Mesenchymal stem cell (in vitro differentiated cells and primary cell): ENCODE measurements at regions not wholly inside any gene's neighbourhood (a gene's known extent, or its start where the extent isn't known, plus 50 kb on each side); places are given as distances from the start of the nearest gene placed in this dataset.
"Not testable (repeated sequence)": the region's sequence is repeated elsewhere in the genome, so short reads cannot be mapped to it uniquely, and the experiment has no call there.

Experiments
- DNase-seq: peaks from one replicate; pipeline ENCODE4 v3.0.0-alpha.2; 2013
- H2AFZ ChIP-seq: one replicate; pipeline ENCODE4 v1.6.1; 2013; ENCODE audit warnings: low read depth, mild to moderate bottlenecking, control low read depth, inconsistent platforms, low read length, moderate library complexity
- H2AK5ac ChIP-seq: 2 replicates; pipeline ENCODE4 v1.6.1; 2013; ENCODE audit warnings: low read length, moderate library complexity, mild to moderate bottlenecking, inconsistent platforms; ENCODE audit not compliant: severe bottlenecking
- H2BK120ac ChIP-seq: one replicate; pipeline ENCODE4 v1.6.1; 2013; ENCODE audit warnings: low read depth, mild to moderate bottlenecking, inconsistent platforms, low read length, moderate library complexity
- H2BK12ac ChIP-seq, 2 experiments: one replicate each; pipeline ENCODE4 v1.6.1; 2013; ENCODE audit warnings: inconsistent platforms in 2 of 2, low read length in 2 of 2, mild to moderate bottlenecking in 2 of 2, moderate library complexity in 2 of 2, control low read depth in 1 of 2
- H2BK15ac ChIP-seq: one replicate; pipeline ENCODE4 v1.6.1; 2013; ENCODE audit warnings: mild to moderate bottlenecking, low read depth, inconsistent platforms; ENCODE audit not compliant: poor library complexity, severe bottlenecking
- H2BK5ac ChIP-seq: 2 replicates; pipeline ENCODE4 v1.6.1; 2013; ENCODE audit warnings: low read depth, mild to moderate bottlenecking, low read length, control low read depth, inconsistent platforms; ENCODE audit not compliant: poor library complexity, severe bottlenecking
- H3K14ac ChIP-seq, 2 experiments: one replicate each; pipeline ENCODE4 v1.6.1; 2013; ENCODE audit warnings: inconsistent platforms in 2 of 2, low read length in 2 of 2, control low read depth in 1 of 2, mild to moderate bottlenecking in 1 of 2, moderate library complexity in 1 of 2
- H3K18ac ChIP-seq, 2 experiments: one replicate each; pipeline ENCODE4 v1.6.1; 2013; ENCODE audit warnings: inconsistent platforms in 2 of 2, low read length in 2 of 2, control low read depth in 1 of 2, low read depth in 1 of 2, mild to moderate bottlenecking in 1 of 2
- H3K23ac ChIP-seq, 2 experiments: one replicate each; pipeline ENCODE4 v1.6.1; 2013; ENCODE audit warnings: inconsistent platforms in 2 of 2, low read length in 2 of 2, mild to moderate bottlenecking in 2 of 2, moderate library complexity in 2 of 2, control low read depth in 1 of 2
- H3K27ac ChIP-seq: 2 replicates; pipeline ENCODE4 v1.5.1; 2013; ENCODE audit warnings: mild to moderate bottlenecking, moderate library complexity, low read length, control low read depth, inconsistent platforms; ENCODE audit not compliant: poor library complexity, severe bottlenecking
- H3K27me3 ChIP-seq, 2 experiments: 2 replicates each; pipeline versions ENCODE4 v1.6.1 to v1.7.0; 2013; ENCODE audit warnings: low read length in 2 of 2, mild to moderate bottlenecking in 2 of 2, moderate library complexity in 2 of 2, control low read depth in 1 of 2, inconsistent platforms in 1 of 2; ENCODE audit not compliant: control insufficient read depth in 1 of 2, insufficient read depth in 1 of 2
- H3K36me3 ChIP-seq, 2 experiments: 2 replicates each; pipeline versions ENCODE4 v1.6.1 to v1.7.0; 2013; ENCODE audit warnings: low read length in 2 of 2, control low read depth in 1 of 2, inconsistent platforms in 1 of 2, low read depth in 1 of 2, mild to moderate bottlenecking in 1 of 2; ENCODE audit not compliant: insufficient read depth in 2 of 2, control insufficient read depth in 1 of 2
- H3K4ac ChIP-seq, 2 experiments: one replicate each; pipeline ENCODE4 v1.6.1; 2013; ENCODE audit warnings: inconsistent platforms in 2 of 2, low read length in 2 of 2, mild to moderate bottlenecking in 2 of 2, moderate library complexity in 2 of 2, control low read depth in 1 of 2, low read depth in 1 of 2
- H3K4me1 ChIP-seq: 2 replicates; pipeline ENCODE4 v1.6.1; 2013; ENCODE audit warnings: low read depth, low read length, control low read depth; ENCODE audit not compliant: control insufficient read depth, insufficient read depth
- H3K4me2 ChIP-seq: 2 replicates; pipeline ENCODE4 v1.6.1; 2013; ENCODE audit warnings: low read length, mild to moderate bottlenecking, inconsistent platforms; ENCODE audit not compliant: poor library complexity, severe bottlenecking
- H3K4me3 ChIP-seq, 2 experiments: 2 replicates each; pipeline versions ENCODE4 v1.5.1 to v1.7.0; 2013; ENCODE audit warnings: low read length in 2 of 2, mild to moderate bottlenecking in 2 of 2, control low read depth in 1 of 2, low read depth in 1 of 2; ENCODE audit not compliant: insufficient read depth in 1 of 2
- H3K79me1 ChIP-seq: replicated peaks from 2 replicates; pipeline ENCODE4 v1.6.1; 2013; ENCODE audit warnings: mild to moderate bottlenecking, control low read depth, low read length, inconsistent platforms; ENCODE audit not compliant: poor library complexity, severe bottlenecking
- H3K9ac ChIP-seq: 2 replicates; pipeline ENCODE4 v1.7.0; 2013; ENCODE audit warnings: mild to moderate bottlenecking, low read length, moderate library complexity
- H3K9me3 ChIP-seq: 2 replicates; pipeline ENCODE4 v1.7.0; 2013; ENCODE audit warnings: mild to moderate bottlenecking, low read length; ENCODE audit not compliant: control insufficient read depth
- H4K8ac ChIP-seq: one replicate; pipeline ENCODE4 v1.6.1; 2013; ENCODE audit warnings: inconsistent platforms, mild to moderate bottlenecking, low read length, moderate library complexity
- H4K91ac ChIP-seq: one replicate; pipeline ENCODE4 v1.6.1; 2013; ENCODE audit warnings: mild to moderate bottlenecking, low read length, inconsistent platforms
- WGBS: methylation state at CpG from one replicate; pipeline ENCODE4 v1.1.7; 2013; ENCODE audit warnings: mixed read lengths; 5-methylcytosine and 5-hydroxymethylcytosine counted together

DNA sequence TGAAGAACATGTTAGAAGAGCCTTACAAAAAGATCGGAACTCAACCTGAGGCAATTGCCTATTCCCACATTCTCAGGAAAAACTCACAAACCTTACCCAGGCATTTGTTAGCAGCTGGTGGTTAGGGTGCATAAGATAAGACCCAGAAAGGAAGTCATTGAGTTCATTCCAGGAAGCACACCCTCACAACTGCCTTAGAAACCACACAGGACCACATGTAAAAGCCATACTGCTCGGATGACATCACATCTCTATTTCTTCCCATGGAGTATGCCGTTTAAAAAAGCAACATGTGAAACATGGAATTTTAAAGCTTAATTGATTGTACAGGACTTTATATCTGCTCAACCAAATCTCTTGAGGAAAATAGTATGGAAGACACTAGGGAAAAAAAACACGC, 411.2 kb downstream of the DAD1 start:
- 100% methylated on average over 2 of the region's 4 CpGs for WGBS

DNA sequence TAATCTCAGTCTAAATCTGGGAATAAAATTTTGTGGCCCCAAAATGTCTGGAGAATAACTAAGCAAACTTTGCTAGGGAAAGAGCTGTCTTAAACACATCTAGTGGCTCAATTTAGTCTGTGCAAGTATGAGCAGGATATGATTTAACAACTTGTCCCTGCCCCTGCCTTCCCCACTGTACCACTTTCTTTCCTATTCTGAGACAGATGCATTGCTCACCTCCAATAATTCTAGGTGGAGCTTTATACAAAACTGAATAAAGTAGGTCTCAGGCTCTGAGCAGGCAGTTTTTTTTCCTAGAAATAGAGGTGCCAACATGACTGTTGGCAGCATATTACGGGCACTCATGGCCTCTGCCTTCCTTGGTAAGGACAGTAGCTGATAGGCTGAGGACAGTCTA, 412.1 kb downstream of the DAD1 start:
- Histone ChIP-seq H3K4me3 (no peak overlapping the region), H4K8ac (no peak overlapping the region), H2BK15ac (no peak overlapping the region), H3K36me3 (no peaks in the 10 kb centered on the region), H4K91ac (no peak overlapping the region), H2BK120ac (no peak overlapping the region), H2BK5ac (no peak overlapping the region), H2AK5ac (peak overlapping the region; percentile 85), H3K18ac (no peak overlapping the region), H3K23ac (no peak overlapping the region), H3K4ac (no peak overlapping the region), H2AFZ (no peak overlapping the region), H3K79me1 (no peaks in the 10 kb centered on the region), H3K9ac (no peak overlapping the region), H3K4me1 (peaks cover 4% of the 10 kb centered on the region), H3K4me2 (no peak overlapping the region), H3K27ac (no peak overlapping the region), H3K27me3 (peaks cover 0 to 10% of the 10 kb centered on the region in 2 experiments), H3K14ac (no peak overlapping the region), H3K9me3 (no peaks in the 10 kb centered on the region), H2BK12ac (peak overlapping the region in 1 of 2 experiments; percentile 45)
- DNase-seq, result no peak
- WGBS, result 96% methylated on average over 1 of the region's 1 CpG

More for the DNA sequence above, 411.2 kb downstream of the DAD1 start:
- no peaks in the 10 kb centered on the region for H3K36me3 ChIP-seq
- peaks cover 4% of the 10 kb centered on the region for H3K4me1 ChIP-seq
- no peak overlapping the region for H3K14ac ChIP-seq
- H2BK15ac ChIP-seq, result no peak overlapping the region
- no peaks in the 10 kb centered on the region for H3K79me1 ChIP-seq
- no peak overlapping the region for H4K91ac ChIP-seq
- H2AFZ ChIP-seq, result no peak overlapping the region
- no peak overlapping the region for H3K9ac ChIP-seq
- H3K27ac ChIP-seq, result no peak overlapping the region
- no peak overlapping the region for H3K4ac ChIP-seq
- no peak for DNase-seq
- no peak overlapping the region for H3K4me2 ChIP-seq
- no peak overlapping the region for H3K18ac ChIP-seq
- H3K27me3 ChIP-seq, result peaks cover 0 to 10% of the 10 kb centered on the region in 2 experiments
- no peak overlapping the region for H2BK12ac ChIP-seq
- H4K8ac ChIP-seq, result no peak overlapping the region
- H3K9me3 ChIP-seq, result no peaks in the 10 kb centered on the region
- no peak overlapping the region for H3K4me3 ChIP-seq
- no peak overlapping the region for H2BK5ac ChIP-seq
- H2BK120ac ChIP-seq, result no peak overlapping the region
- peak overlapping the region; percentile 27 for H2AK5ac ChIP-seq
- H3K23ac ChIP-seq, result no peak overlapping the region

DNA sequence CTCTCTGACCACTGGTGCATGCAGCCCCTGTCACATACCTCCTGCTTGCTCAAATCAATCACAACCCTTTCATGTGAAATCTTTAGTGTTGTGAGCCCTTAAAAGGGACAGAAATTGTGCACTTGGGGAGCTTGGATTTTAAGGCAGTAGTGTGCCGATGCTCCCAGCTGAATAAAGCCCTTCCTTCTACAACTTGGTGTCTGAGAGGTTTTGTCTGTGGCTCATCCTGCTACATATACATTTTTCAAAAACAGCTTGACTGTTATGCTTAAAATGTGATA, 413.8 kb downstream of the DAD1 start:
- not testable (repeated sequence) for H2BK5ac ChIP-seq, H3K9me3 ChIP-seq, H3K9ac ChIP-seq, H2BK15ac ChIP-seq, H2BK120ac ChIP-seq, H2BK12ac ChIP-seq, H3K23ac ChIP-seq, H2AFZ ChIP-seq, H3K18ac ChIP-seq, DNase-seq, H2AK5ac ChIP-seq, H3K4me2 ChIP-seq, H3K14ac ChIP-seq, H4K91ac ChIP-seq, H3K4me3 ChIP-seq, H4K8ac ChIP-seq, H3K79me1 ChIP-seq, H3K27me3 ChIP-seq, H3K4ac ChIP-seq, H3K4me1 ChIP-seq, H3K36me3 ChIP-seq
- peak overlapping the region; percentile 84 for H3K27ac ChIP-seq
- WGBS, result no CpG with 5 or more reads among the region's 1 CpG

DNA sequence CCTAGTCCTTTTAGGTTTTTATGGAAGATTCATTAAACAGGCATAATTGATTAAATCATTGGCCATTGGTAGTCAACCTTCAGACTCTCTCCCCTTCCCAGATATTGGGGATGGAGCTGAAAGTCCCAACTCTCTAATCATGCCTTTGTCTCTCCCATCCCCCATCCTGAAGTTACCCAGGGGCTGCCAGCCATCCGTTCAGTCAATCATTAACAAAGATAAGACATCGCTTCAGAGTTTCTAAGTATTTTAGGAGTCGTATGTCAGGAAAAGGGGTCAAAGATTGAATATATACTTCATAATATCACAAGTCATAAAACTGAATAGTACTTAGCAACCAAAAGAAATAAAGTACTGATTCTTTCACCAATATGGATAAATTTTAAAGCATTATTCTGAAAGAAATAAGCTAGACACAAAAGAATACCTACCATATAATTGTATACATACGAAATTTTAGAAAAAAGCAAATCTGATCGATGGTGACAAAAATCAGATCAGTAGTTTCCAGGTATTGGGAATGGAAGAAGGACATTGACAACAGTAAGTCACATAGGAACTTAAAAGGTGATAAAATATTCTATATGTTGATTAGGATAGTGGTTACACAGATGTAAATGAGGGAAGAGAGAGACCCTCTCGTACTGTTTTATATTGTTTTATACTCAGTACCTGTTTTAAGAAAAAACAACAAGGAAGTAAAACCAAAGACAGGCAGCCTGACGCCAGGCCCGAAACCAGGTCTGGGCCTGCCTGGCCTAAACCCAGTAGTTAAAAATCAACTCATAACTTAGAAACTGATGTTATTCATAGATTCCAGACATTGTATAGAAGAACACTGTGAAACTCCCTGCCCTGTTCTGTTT, 414.4 kb downstream of the DAD1 start:
- Histone ChIP-seq H3K18ac (no peak overlapping the region), H2BK12ac (no peak overlapping the region), H3K4me2 (peak overlapping the region; percentile 57), H3K4me1 (peaks cover 4% of the 10 kb centered on the region), H3K23ac (no peak overlapping the region), H3K9me3 (no peaks in the 10 kb centered on the region), H3K14ac (no peak overlapping the region), H3K27me3 (peaks cover 0 to 6% of the 10 kb centered on the region in 2 experiments), H4K91ac (no peak overlapping the region), H3K4ac (no peak overlapping the region), H4K8ac (no peak overlapping the region), H2AK5ac (peak overlapping the region; percentile 40), H3K9ac (no peak overlapping the region), H2BK5ac (peak overlapping the region; percentile 87), H2AFZ (no peak overlapping the region), H3K79me1 (no peaks in the 10 kb centered on the region), H2BK15ac (no peak overlapping the region), H3K27ac (peak overlapping the region; percentile 93), H3K36me3 (no peaks in the 10 kb centered on the region), H2BK120ac (no peak overlapping the region), H3K4me3 (no peak overlapping the region)
- WGBS, result 96% methylated on average over 5 of the region's 8 CpGs
- no peak for DNase-seq
